GM21723 (cell line): ENCODE measurements at regions not wholly inside any gene's neighbourhood (a gene's known extent, or its start where the extent isn't known, plus 50 kb on each side); places are given as distances from the start of the nearest gene placed in this dataset.

ENCODE experiments used
- ATAC-seq: cut with Tn5 transposase; IDR thresholded peaks from one replicate; pipeline ENCODE4 v1.9.1; 2021; ENCODE audit warnings: mild to moderate bottlenecking, moderate library complexity; ENCODE audit not compliant: unreplicated experiment

- no peak for ATAC-seq
Observed at GRCh38 chr13:24007979-24008620, 110.8 kb upstream of the C1QTNF9B start.

- no peak for ATAC-seq
Observed at GRCh38 chr13:24008679-24009078, 111.4 kb upstream of the C1QTNF9B start.

- ATAC-seq, result no peak
Observed at GRCh38 chr13:24011266-24011665, 114.0 kb upstream of the C1QTNF9B start.

GRCh38 chr13:24012648-24013047, 115.3 kb upstream of the C1QTNF9B start:
- ATAC-seq, result no peak

GRCh38 chr13:24013189-24013588, 115.9 kb upstream of the C1QTNF9B start:
- no peak for ATAC-seq

GRCh38 chr13:24016046-24016445, 118.7 kb upstream of the C1QTNF9B start:
- ATAC-seq, result no peak

- no peak for ATAC-seq
Observed at GRCh38 chr13:24022568-24022967, 125.3 kb upstream of the C1QTNF9B start.

- ATAC-seq, result no peak
Observed at GRCh38 chr13:24023073-24023472, 125.8 kb upstream of the C1QTNF9B start.

- ATAC-seq, result no peak
Observed at GRCh38 chr13:24027494-24027893, 130.2 kb upstream of the C1QTNF9B start.

- ATAC-seq, result no peak
Observed at GRCh38 chr13:24032252-24032651, 128.3 kb upstream of the SPATA13 start.

GRCh38 chr13:24032674-24033073, 127.8 kb upstream of the SPATA13 start:
- no peak for ATAC-seq

- no peak for ATAC-seq
Observed at GRCh38 chr13:24033527-24034302, 126.8 kb upstream of the SPATA13 start.

- no peak for ATAC-seq
Observed at GRCh38 chr13:24035411-24035810, 125.1 kb upstream of the SPATA13 start.

GRCh38 chr13:24036115-24036514, 124.4 kb upstream of the SPATA13 start:
- ATAC-seq, result no peak

- no peak for ATAC-seq
Observed at GRCh38 chr13:24038405-24038804, 122.1 kb upstream of the SPATA13 start.

GRCh38 chr13:24038841-24039330, 121.6 kb upstream of the SPATA13 start:
- no peak for ATAC-seq

GRCh38 chr13:24039621-24040475, 120.7 kb upstream of the SPATA13 start:
- no peak for ATAC-seq

GRCh38 chr13:24040835-24041234, 119.7 kb upstream of the SPATA13 start:
- ATAC-seq, result no peak

GRCh38 chr13:24041651-24042225, 118.8 kb upstream of the SPATA13 start:
- no peak for ATAC-seq

GRCh38 chr13:24042710-24043440, 117.6 kb upstream of the SPATA13 start:
- ATAC-seq, result no peak
